HG02885 (cell line): ENCODE measurements at regions not wholly inside any gene's neighbourhood (a gene's known extent, or its start where the extent isn't known, plus 50 kb on each side); places are given as distances from the start of the nearest gene placed in this dataset.

ENCODE experiments used
- ATAC-seq: cut with Tn5 transposase; IDR thresholded peaks from one replicate; pipeline ENCODE4 v1.9.1; 2021; ENCODE audit warnings: mild to moderate bottlenecking; ENCODE audit not compliant: unreplicated experiment, poor library complexity

- ATAC-seq = no peak
Observed at GRCh38 chr19:28828276-28828870, 384.6 kb downstream of the UQCRFS1 start.

- no peak for ATAC-seq
Observed at GRCh38 chr19:28827382-28827781, 385.6 kb downstream of the UQCRFS1 start.

GRCh38 chr19:28823338-28823961 lies 389.5 kb downstream of the UQCRFS1 start:
- ATAC-seq = no peak

GRCh38 chr19:28820289-28820688 lies 392.7 kb downstream of the UQCRFS1 start:
- ATAC-seq = no peak

GRCh38 chr19:28815257-28815656 lies 397.7 kb downstream of the UQCRFS1 start:
- no peak for ATAC-seq

GRCh38 chr19:28794301-28794700 lies 418.6 kb downstream of the UQCRFS1 start:
- ATAC-seq = no peak

GRCh38 chr19:28793391-28794168 lies 419.4 kb downstream of the UQCRFS1 start:
- no peak for ATAC-seq

- no peak for ATAC-seq
Observed at GRCh38 chr19:28785971-28786370, 427.0 kb downstream of the UQCRFS1 start.

- ATAC-seq = no peak
Observed at GRCh38 chr19:28764066-28764465, 448.9 kb downstream of the UQCRFS1 start.

GRCh38 chr19:28746478-28746877 lies 466.5 kb downstream of the UQCRFS1 start:
- ATAC-seq = no peak

GRCh38 chr19:28744943-28745342 lies 468.0 kb downstream of the UQCRFS1 start:
- ATAC-seq = no peak

GRCh38 chr19:28744014-28744413 lies 468.9 kb downstream of the UQCRFS1 start:
- ATAC-seq = no peak

GRCh38 chr19:28737021-28737895 lies 475.7 kb downstream of the UQCRFS1 start:
- ATAC-seq = no peak

- ATAC-seq = no peak
Observed at GRCh38 chr19:28736528-28736927, 476.4 kb downstream of the UQCRFS1 start.

- no peak for ATAC-seq
Observed at GRCh38 chr19:28731577-28731976, 481.4 kb downstream of the UQCRFS1 start.

GRCh38 chr19:28730791-28731512 lies 482.0 kb downstream of the UQCRFS1 start:
- ATAC-seq = no peak

GRCh38 chr19:28727480-28728159 lies 485.3 kb downstream of the UQCRFS1 start:
- no peak for ATAC-seq

- ATAC-seq = no peak
Observed at GRCh38 chr19:28726533-28727479, 486.1 kb downstream of the UQCRFS1 start.
